GM21390 (cell line): ENCODE measurements at regions not wholly inside any gene's neighbourhood (a gene's known extent, or its start where the extent isn't known, plus 50 kb on each side); places are given as distances from the start of the nearest gene placed in this dataset.

Experiments used
- ATAC-seq: cut with Tn5 transposase; IDR thresholded peaks from one replicate; pipeline ENCODE4 v1.9.1; 2021; ENCODE audit not compliant: unreplicated experiment

DNA sequence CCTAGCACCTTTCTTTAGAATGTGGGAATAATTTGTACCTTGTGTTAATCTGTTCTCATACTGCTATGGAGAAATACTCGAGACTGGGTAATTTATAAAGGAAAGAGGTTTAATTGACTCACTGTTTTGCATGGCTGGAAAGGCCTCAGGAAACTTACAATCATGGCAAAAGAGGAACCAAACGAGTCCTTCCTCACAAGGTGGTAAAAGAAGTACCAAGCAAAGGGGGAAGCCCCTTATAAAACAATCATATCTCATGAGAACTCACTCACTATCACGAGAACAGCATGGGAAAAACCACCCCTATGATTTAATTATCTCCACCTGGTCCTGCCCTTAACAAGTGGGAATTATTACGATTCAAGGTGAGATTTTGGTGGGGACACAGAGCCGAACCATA, 127.1 kb upstream of the ANO3 start:
- no peak for ATAC-seq

DNA sequence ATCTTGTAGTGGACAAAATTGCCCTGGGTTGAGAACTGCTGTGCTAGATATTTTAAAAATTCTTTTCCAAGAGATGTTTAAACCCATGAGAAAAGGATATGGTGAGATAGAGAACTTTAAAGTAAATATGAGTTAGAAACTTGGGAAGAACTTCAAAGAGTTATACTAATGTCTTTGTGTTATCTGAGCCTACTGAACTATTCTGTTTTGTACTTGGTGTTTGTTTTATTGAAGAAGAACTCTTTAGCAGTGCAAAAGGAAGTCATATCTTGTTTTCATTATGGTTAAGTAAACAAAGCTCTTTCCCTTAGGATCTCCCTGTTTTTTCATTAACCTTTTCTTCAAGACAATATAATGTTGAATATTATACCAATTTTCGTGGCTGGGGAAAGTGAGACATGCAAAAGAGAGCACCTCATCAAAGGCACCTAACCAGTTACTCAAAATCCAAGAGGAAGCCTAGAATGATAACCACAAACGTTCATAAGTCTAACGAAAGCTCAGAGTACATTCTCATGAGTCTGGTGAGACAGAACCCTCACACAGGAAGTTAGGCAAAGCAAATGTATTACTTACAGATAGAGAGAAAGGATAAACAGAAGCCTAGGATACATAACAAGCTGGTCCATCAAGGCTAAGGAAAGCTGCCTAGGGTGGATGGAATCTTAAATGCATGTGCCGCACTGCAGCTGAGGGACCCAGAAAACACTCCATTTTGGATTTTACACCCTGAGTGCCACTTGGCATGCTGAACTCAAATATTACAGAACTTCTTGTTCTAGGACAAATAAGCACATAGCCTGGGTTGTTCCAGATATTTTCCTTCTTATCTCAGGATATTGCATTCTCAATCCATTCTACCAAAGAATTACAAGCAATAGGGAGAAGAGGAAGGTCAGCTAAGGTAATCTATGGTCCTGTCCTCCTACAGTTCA, 112.5 kb upstream of the ANO3 start:
- ATAC-seq = no peak

DNA sequence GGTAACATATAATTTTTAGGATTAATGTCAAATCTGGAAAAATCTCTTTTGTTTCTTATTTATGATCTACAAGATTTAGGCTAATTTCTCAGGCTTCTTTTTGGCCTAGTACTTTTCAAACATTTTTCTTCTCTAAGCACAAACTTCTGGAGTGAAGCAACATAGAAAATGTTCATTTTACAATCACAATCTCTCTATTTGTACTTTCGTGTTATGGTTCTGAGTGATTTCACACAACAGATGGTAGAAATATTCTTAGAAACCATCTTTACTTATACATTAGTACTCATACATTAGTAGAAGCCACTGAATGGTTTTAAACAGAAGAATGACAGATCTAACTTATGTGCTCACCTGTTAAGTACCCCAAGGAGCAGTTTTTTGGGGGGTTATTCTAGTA, 106.3 kb upstream of the ANO3 start:
- no peak for ATAC-seq

DNA sequence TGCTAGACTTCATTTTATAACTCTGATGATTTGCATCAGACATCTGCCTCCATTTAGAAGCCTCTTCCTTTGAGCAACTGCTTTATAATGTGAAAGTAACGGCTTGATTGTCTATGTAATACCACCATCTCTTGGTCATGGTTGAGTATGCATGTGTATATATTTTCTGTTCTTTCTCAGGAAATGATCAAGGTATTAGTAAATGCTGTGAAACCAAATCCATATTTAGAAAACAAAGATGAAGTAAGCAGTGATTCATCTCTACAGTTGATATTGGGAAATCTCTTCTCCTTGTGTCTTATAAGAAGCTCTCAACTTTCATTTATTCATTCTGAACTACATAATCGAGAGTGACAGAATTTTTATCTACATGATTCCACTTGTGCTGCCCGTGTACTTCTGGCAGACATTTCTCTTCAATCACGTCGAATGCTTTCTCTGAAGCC, 104.6 kb upstream of the ANO3 start:
- peak; percentile 91 for ATAC-seq

DNA sequence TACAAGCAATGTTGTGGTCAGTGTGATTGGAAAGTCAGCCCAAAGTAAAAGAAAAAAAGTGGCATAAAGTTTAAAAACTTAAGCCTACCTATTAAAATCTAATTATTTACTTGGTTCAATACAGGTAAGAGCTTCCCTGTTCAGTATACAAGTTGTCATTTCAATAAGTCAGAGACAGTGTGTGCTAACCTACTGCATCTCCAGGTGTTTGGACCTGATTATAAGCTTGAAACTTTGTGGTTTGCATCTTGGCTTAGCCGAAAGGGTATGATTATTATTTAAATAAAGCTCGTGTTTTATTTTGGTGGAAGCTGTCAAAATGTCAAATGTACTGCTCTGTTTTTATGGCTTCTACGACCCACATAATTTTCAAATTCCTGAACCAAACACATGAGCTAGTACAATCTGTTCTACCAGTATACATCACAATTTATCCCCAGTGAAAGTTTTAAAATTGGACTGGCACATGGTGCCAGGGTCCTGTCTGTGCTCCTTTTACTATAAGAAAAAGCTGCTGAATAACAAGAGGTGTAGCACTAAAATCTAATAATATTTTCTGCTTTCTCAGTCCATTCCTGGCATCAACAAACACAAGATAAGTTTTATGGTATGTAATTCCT, 103.9 kb upstream of the ANO3 start:
- no peak for ATAC-seq

DNA sequence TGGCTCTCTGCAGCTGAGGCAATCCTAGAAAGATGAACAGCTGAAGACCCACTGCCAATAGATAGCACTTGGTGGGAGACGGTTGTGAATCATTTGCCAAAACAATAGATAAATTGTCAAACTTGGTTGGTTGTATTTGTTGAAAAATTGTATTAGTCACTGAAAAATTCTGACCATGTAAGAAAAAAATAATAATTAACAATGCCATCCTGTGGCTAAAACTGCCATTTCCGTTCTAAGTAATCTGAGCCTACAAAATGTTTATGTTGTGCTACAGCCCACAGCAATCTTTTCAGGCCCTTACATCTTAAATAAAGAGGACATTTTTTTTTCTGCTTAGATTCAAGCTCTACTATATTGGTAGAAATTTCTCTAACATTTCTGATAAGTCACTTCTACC, 103.2 kb upstream of the ANO3 start:
- no peak for ATAC-seq

DNA sequence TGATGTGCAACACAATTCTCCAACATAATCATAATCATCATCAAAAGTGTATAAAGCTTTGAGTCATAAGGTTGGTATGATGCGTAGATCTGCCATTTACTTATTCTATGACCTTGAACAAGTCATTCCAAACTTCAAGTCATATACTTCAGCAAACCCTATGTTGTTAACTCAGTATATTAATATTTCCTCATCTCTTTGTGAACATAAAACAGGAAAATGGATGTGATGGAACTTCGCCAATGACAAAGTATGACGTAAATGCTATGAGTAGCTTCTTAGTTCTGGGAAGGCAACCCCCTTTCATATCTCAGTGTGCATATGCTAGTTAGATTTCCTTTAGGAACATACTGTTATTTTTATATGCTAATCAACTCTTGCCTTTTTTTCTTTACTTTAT, 102.7 kb upstream of the ANO3 start:
- no peak for ATAC-seq

DNA sequence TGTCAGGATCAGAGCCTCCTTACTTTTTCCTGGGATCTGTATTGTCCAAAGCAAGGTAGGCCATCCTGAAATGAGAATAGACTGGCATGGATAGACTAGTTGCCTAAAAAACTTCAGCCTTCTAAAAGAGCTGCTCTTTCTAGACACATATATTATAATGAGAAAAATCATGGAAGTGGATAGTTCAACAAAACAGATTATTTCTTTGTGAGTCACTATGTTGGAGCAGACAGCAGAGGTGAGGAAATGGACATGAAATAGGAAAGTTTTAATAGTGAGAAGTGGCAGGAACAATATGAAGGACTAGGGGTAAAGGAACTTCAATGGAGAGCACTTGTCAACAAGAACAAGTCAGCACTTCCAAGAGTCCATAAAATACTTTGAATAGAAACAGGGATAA, 101.9 kb upstream of the ANO3 start:
- no peak for ATAC-seq

DNA sequence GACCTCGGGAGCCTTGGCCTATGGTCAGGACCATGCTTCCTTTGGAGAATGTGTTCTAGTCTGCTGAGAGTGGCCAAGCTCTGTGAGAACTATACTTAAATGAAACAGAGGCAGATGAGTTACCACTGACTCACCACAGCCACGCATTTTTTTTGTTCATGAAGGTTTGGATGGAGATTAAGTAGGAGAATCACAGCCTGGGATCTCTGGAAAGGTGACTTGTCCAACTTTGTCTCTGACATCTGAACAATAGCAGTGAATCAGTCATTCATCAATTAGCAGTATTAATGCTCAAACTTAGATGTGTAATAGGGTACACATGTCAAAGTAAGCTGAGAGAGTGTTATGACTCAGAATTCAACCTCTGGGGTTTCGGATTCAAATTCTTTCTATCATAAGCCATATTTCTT, 100.7 kb upstream of the ANO3 start:
- ATAC-seq = no peak

DNA sequence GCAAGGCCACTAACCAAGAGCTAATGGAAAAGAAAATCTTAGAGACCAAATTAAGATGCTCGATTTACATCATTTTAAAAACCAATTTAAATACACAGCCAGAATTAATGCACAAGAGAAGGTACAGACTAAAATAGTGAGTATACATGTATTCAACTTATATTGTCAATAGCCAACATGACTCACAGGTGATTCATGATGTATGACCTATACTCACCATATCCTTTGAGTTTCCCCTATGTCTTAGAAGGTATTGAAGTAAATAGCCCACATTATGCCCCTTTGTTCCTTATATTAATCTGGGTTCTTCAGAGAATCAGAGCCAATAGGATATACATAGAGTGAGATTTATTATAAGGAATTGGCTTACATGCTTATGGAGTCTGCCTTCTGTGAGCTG, 97.5 kb upstream of the ANO3 start:
- no peak for ATAC-seq

DNA sequence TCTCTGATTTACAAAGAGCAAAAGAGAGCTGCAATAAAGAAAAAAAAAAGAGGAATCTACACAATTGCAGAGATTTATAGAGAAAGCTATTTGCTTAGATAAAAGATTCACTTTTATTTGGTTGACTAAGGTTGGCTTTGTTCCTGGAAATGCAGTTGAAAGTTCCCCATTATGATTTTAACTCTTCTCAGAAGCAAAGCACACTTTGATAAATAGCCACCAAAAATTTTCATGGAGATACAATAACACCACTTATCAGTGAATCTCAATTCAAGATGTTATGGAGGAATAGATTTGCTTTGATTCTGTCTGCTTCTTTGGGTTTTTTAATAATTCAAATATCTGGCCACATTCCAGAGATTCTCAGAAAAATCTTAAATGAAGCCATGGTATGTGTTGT, 88.5 kb upstream of the ANO3 start:
- ATAC-seq = no peak

DNA sequence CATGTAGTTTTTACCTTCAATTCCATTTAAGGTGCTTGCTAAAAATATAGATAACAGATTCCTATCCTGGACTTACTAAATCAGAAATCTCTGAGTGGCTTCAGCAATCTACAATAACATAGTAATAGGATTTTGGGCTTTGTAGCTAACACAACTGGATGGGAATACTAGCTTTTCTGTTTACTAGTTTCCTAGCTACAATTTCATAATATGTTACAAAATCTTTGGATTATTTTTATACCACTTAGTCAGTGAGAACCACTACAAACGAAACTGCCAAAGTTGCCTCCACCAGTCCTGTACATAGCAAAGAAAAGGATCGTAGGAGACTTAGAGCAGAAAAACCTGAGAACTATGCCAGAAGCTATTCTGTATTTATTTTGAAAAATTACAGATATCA, 87.7 kb upstream of the ANO3 start:
- ATAC-seq = no peak

DNA sequence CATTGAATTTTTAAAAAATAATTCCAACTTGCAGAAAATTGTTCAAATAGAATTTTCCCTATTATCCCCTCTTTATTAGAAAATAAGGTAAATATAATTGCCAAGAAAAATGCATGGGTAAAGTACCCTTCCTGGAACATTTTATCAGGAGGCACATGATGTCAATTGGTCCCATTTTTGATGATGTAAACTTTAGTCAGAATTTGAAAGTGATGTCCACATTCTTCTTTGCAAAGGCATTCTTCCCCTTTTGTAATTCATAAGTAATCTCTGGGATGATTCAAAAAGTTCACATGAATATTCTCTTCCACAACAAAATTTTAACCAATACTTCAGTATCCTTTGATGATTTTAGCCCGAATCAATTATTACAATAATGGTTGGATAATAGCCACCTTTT, 86.9 kb upstream of the ANO3 start:
- ATAC-seq = no peak

DNA sequence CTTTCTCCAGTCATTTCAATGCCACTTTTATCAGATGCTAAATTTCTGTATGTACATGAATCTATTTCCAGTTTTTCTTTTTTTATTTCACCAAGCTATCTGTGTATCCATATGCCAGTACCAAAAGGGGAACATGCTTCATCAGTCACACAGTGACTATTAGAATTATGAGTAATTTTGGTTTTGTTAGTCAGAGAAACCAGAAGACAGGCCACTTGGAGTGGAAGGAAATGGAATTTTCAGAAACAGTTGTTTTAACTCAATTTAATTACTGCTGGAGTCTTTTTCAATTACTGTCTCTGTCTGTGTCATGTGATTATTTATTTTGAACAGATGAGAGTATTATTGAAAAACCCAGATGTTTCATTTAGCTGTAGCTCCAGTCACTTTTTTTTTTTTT, 84.6 kb upstream of the ANO3 start:
- ATAC-seq = no peak

DNA sequence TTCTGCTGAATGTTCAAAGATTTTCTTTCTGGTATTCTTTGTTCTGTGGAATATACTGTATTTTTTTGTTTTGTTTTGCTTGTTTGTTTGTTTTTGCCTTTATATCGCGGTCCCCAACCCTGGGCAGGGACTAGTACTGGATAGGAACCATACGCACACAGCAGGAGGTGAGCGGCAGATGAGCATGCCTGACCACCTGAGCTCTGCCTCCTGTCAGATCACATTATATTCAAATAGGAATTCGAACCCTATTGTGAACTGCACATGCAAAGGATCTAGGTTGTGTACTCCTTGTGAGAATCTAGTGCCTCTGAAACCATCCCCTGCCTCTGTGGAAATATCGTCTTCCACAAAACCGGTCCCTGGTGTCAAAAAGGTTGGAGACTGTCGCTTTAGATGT, 83.3 kb upstream of the ANO3 start:
- no peak for ATAC-seq

DNA sequence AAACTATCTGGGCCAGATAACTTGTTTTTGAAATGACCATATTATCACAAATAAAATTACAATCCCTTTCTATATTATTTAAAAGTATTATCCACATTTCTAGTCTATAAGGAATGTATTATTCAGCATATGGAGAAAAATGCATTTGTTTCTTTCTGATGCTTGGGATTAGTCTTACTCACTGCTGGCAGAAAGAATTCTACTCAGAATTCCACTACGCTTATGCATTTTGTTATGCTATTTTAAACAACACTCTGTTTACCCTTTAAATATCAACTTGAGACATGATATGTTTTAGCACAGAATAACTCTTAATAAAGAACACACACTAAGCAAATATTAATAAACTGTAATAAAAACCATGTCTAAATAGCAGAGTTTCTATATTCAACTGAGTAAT, 77.6 kb upstream of the ANO3 start:
- no peak for ATAC-seq

DNA sequence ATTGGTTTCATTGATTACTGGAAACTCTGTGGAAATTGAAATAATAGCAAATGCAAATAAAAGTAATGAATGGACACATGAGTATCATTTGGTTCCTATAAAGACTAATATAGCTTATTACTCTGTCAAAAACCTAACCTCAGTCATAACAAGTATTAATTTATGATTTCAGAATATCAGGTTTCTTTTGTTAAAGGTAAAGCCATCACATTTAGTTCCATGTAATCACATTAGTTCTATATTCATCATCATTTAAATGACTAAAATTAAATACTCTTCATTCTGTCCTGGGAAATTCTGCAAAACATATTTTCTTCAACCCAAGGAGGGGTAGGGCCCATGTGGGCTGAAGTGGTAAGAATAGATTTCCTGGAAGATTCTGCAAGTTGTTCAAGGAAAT, 68.2 kb upstream of the ANO3 start:
- no peak for ATAC-seq

DNA sequence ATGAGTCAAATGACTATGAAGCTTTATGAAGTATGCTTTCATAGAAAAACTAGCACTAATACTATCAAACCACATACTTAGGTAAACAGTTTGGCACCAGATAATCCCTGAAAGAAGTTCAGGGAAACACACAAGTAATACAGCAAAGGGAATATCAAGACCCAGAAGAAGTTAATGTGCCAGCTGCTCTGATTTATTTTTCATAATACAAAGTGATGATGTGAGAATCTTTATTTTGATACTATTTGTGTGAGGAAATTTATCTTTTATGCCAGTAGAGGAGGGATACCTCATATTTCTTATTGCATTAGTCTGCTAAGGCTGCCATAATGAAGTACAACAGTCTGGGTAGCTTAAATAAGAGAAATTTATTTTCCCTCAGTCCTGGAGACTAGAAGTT, 67.7 kb upstream of the ANO3 start:
- ATAC-seq = no peak

DNA sequence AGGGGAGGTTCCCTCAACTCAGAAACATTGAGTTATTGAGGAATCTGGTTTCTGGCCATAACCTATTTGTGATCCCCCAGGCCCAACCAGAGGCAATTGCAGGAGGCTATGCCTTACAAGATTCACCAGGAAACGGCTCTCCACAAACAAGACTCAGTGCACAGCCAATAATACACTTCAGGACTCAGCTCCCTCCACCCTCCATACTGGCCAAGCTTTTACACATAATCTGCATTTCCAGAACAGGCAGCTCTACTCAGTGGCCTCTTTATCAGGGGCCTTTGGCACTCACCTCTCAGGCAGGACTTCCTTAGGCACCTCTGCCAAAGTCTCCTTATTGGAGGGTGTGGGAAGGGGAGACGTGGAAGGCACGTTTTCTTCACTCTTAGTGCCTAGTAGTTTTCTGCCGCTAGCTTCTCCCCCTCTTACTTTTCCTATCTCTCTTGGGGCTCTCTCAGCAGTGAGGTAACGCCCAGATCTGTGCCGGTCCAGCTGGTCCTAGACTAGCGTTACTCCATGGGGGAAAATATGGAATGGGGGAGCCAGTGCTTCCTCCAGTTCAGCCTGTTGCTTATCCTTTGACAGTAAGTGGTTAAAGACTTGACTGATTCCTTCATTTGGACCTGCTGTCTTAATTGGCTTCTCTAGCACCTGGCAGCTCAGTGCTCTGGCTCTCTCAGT, 62.8 kb upstream of the ANO3 start:
- ATAC-seq = no peak

DNA sequence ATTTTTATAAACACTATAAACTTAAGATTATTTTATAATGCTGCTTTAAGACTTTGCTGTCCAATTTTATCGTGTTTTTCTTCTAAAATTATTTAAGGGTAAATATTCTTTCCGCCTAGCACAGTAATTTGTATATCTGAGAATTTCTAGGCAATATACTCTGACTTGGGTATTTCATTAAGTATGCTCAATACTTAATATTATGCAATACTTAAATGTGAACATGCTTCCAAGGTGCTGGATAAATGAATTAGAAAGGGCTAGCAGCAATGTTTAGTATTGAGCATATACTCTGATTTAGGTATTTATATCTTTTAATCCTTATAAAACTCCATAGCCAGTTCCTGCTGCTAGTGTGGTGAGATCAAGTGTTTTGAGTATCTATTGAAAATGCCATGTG, 60.3 kb upstream of the ANO3 start:
- ATAC-seq = no peak

DNA sequence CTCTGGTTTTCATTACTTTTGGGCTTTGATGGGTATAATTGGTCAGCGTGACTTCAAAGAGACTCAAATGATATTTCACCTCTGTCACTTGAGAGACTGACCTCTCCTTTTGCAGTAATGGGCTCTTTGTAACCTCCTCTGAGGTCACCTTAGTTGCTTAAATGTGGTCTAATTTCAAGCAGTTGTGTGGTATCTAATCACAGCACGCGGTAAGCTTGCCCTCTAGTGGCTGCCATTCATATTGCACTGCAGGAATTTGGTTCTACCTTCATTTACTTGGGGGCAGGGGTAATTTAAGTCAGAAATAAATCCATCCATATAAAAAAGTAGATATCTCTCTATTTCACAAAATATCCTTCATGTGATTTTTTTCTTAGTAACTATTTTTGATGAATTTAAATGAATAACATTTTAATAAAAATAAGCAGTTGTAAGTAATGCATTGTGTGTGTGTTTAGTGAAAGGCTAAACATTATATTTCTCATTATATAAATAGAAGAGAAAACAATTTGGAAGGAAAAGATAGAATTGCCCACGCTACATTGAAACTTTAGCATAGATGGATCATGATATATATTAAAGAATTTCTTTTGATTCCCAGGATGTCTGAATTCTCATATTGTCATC, 55.0 kb upstream of the ANO3 start:
- ATAC-seq = peak; percentile 93

DNA sequence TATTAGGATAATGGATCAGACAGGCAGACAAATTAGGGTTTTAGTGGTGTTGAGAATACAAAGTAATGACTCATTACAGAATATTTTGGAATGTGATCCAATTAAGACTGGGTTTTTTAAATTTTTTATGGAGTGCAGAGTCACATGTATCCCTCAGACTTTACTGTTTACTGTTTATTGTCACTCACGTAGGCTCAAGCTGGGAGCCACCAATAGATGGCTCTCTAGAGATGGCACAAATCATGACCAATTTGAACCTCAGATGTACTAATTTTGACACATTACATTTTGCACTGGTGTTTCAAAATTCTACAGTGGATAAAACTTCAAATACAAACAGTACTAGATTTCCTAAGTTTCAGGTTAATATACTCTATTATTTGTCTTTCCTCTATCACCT, 53.6 kb upstream of the ANO3 start:
- ATAC-seq = no peak
